Vagina (tissue), 2 donors: ENCODE measurements at regions not wholly inside any gene's neighbourhood (a gene's known extent, or its start where the extent isn't known, plus 50 kb on each side); places are given as distances from the start of the nearest gene placed in this dataset.

Experiments
- DNase-seq, 2 donors: peaks; one replicate each; pipeline ENCODE4 v3.0.0-alpha.2; 2017; ENCODE audit errors: extremely low spot score in 2 of 2
- H3K27ac ChIP-seq: fragments of 200-600 bp; sonication (generic); one replicate; pipeline ENCODE4 v1.5.1; 2019
- H3K27me3 ChIP-seq: fragments of 200-600 bp; sonication (generic); one replicate; pipeline ENCODE4 v1.5.1; 2019
- H3K36me3 ChIP-seq, 2 donors: fragments of 200-600 bp; sonication (generic); one replicate each; pipeline ENCODE4 v1.5.1; 2017 to 2019
- H3K4me1 ChIP-seq: fragments of 200-600 bp; sonication (generic); one replicate; pipeline ENCODE4 v1.5.1; 2019
- H3K4me3 ChIP-seq, 2 donors: fragments of 200-600 bp; sonication (generic); 1 replicate in 1 of 2; 2 replicates in 1 of 2; pipeline ENCODE4 v1.5.1; 2016 to 2019
- H3K9me3 ChIP-seq: fragments of 200-600 bp; sonication (generic); one replicate; pipeline ENCODE4 v1.5.1; 2019
- CTCF ChIP-seq, 3 experiments: fragments of 450-650 bp in 2 of 3; fragments of 200-600 bp in 1 of 3; sonication (generic) in 1 of 3; IDR thresholded peaks; one replicate each; pipeline ENCODE4 v1.5.1; 2017 to 2019; ENCODE audit warnings: antibody characterized with exemption in 3 of 3, mild to moderate bottlenecking in 2 of 3, moderate library complexity in 2 of 3
- POLR2A ChIP-seq, 2 donors: fragments of 450-650 bp; IDR thresholded peaks; one replicate each; pipeline ENCODE4 v1.6.1; 2017; ENCODE audit warnings: antibody characterized with exemption in 2 of 2, mild to moderate bottlenecking in 2 of 2, moderate library complexity in 2 of 2
- POLR2AphosphoS5 ChIP-seq, 2 donors: sonication (generic); formaldehyde crosslinking; IDR thresholded peaks; one replicate each; pipeline ENCODE4 v1.9.0; 2017; ENCODE audit warnings: antibody characterized with exemption in 2 of 2, mild to moderate bottlenecking in 2 of 2, low read depth in 1 of 2; ENCODE audit not compliant: insufficient read depth in 1 of 2
- intact Hi-C: fragments of 100-400 bp; cut with DNase I; formaldehyde crosslinking; loops from one replicate; pipeline ENCODE4 v1.15.1; 2023

- intact Hi-C loops = no loop called here
- H3K27me3 ChIP-seq = no peaks in the 10 kb centered on the region
- H3K27ac ChIP-seq = no peak overlapping the region
Observed at GRCh38 chr2:188142636-188143295, 148.9 kb upstream of the GULP1 start.

GRCh38 chr2:188145885-188146284, 145.8 kb upstream of the GULP1 start:
- intact Hi-C loops = no loop called here
- no peak overlapping the region for H3K27ac ChIP-seq
- no peak for DNase-seq
- no peaks in the 10 kb centered on the region for H3K36me3 ChIP-seq
- no peak for TF ChIP-seq POLR2A (IDR thresholded peaks at IDR 0.05)
- TF ChIP-seq CTCF (IDR thresholded peaks at IDR 0.05) = no peak
- TF ChIP-seq POLR2AphosphoS5 (IDR thresholded peaks at IDR 0.05; ENCODE audit: insufficient read depth in 1 of 2, low read depth in 1 of 2) = no peak
- no peak overlapping the region for H3K4me3 ChIP-seq
- no peaks in the 10 kb centered on the region for H3K4me1 ChIP-seq
- no peaks in the 10 kb centered on the region for H3K27me3 ChIP-seq
- H3K9me3 ChIP-seq = no peaks in the 10 kb centered on the region

More at GRCh38 chr2:188142636-188143295, 148.9 kb upstream of the GULP1 start:
- Histone ChIP-seq H3K36me3 (no peaks in the 10 kb centered on the region), H3K4me1 (no peaks in the 10 kb centered on the region), H3K4me3 (no peak overlapping the region), H3K9me3 (no peaks in the 10 kb centered on the region)
- DNase-seq = no peak
- no peak for TF ChIP-seq POLR2A (IDR thresholded peaks at IDR 0.05)
- no peak for TF ChIP-seq POLR2AphosphoS5 (IDR thresholded peaks at IDR 0.05; ENCODE audit: insufficient read depth in 1 of 2, low read depth in 1 of 2)
- TF ChIP-seq CTCF (IDR thresholded peaks at IDR 0.05) = no peak

GRCh38 chr2:188146888-188147287, 144.8 kb upstream of the GULP1 start:
- no peak overlapping the region for H3K27ac ChIP-seq
- no peak for DNase-seq
- intact Hi-C loops = no loop called here

GRCh38 chr2:188151670-188152069, 140.0 kb upstream of the GULP1 start:
- no peaks in the 10 kb centered on the region for H3K9me3 ChIP-seq
- TF ChIP-seq POLR2AphosphoS5 (IDR thresholded peaks at IDR 0.05; ENCODE audit: insufficient read depth in 1 of 2, low read depth in 1 of 2) (no peak), POLR2A (IDR thresholded peaks at IDR 0.05) (no peak), CTCF (IDR thresholded peaks at IDR 0.05) (no peak)
- no peak for DNase-seq

More at GRCh38 chr2:188146888-188147287, 144.8 kb upstream of the GULP1 start:
- no peaks in the 10 kb centered on the region for H3K9me3 ChIP-seq
- no peaks in the 10 kb centered on the region for H3K27me3 ChIP-seq
- H3K4me1 ChIP-seq = no peaks in the 10 kb centered on the region
- TF ChIP-seq POLR2AphosphoS5 (IDR thresholded peaks at IDR 0.05; ENCODE audit: insufficient read depth in 1 of 2, low read depth in 1 of 2) (no peak), CTCF (IDR thresholded peaks at IDR 0.05) (no peak), POLR2A (IDR thresholded peaks at IDR 0.05) (no peak)
- no peaks in the 10 kb centered on the region for H3K36me3 ChIP-seq
- no peak overlapping the region for H3K4me3 ChIP-seq

GRCh38 chr2:188158337-188159100, 133.2 kb upstream of the GULP1 start:
- no peak for DNase-seq
- Histone ChIP-seq H3K4me1 (no peaks in the 10 kb centered on the region), H3K36me3 (no peaks in the 10 kb centered on the region), H3K27ac (no peak overlapping the region), H3K9me3 (no peaks in the 10 kb centered on the region), H3K27me3 (no peaks in the 10 kb centered on the region), H3K4me3 (no peak overlapping the region)
- intact Hi-C loops = no loop called here
- no peak for TF ChIP-seq POLR2AphosphoS5 (IDR thresholded peaks at IDR 0.05; ENCODE audit: insufficient read depth in 1 of 2, low read depth in 1 of 2)
- no peak for TF ChIP-seq POLR2A (IDR thresholded peaks at IDR 0.05)
- no peak for TF ChIP-seq CTCF (IDR thresholded peaks at IDR 0.05)

More at GRCh38 chr2:188151670-188152069, 140.0 kb upstream of the GULP1 start:
- Histone ChIP-seq H3K4me1 (no peaks in the 10 kb centered on the region), H3K27ac (no peak overlapping the region), H3K4me3 (no peak overlapping the region), H3K27me3 (no peaks in the 10 kb centered on the region), H3K36me3 (no peaks in the 10 kb centered on the region)
- intact Hi-C loops = no loop called here
